ENCODE measurements at regions not wholly inside any gene's neighbourhood (a gene's known extent, or its start where the extent isn't known, plus 50 kb on each side); places are given as distances from the start of the nearest gene placed in this dataset.

GRCh38 chr9:81108821-81109220 is 580.5 kb downstream of the TLE1 start:
- DNase-seq (ENCODE audit: low read depth in 1 of 2, low spot score in 2 of 2) (no peak), FAIRE-seq (no peak)
- no peak overlapping the region for H4K91ac ChIP-seq (replicated peaks; ENCODE audit: insufficient read length, low read length)
- H3K4me3 ChIP-seq (ENCODE audit: extremely low read depth in 1 of 4, insufficient read depth in 2 of 4, low read depth in 3 of 4, low read length in 4 of 4) = no peak overlapping the region
- no peak overlapping the region for H4K5ac ChIP-seq (ENCODE audit: insufficient read length, low read depth, low read length)
- H3K36me3 ChIP-seq (ENCODE audit: control insufficient read depth in 2 of 4, insufficient read depth in 4 of 4, low read length in 3 of 4) = no peaks in the 10 kb centered on the region
- H3K9me3 ChIP-seq (ENCODE audit: insufficient read depth in 2 of 2, low read depth in 1 of 2, low read length in 1 of 2) = no peaks in the 10 kb centered on the region
- H2BK20ac ChIP-seq (ENCODE audit: low read length) = no peak overlapping the region
- no peak overlapping the region for H3K4me2 ChIP-seq (ENCODE audit: insufficient read depth in 1 of 2, low read depth in 2 of 2, low read length in 2 of 2)
- H2BK5ac ChIP-seq (ENCODE audit: low read depth, low read length) = no peak overlapping the region
- no peak overlapping the region for H3K56ac ChIP-seq (replicated peaks; ENCODE audit: insufficient read length, low read depth, low read length)
- H2BK120ac ChIP-seq (replicated peaks; ENCODE audit: low read depth, low read length) = no peak overlapping the region
- H2BK15ac ChIP-seq (ENCODE audit: low read length) = no peak overlapping the region
- H3K27ac ChIP-seq (ENCODE audit: low read depth, low read length) = no peak overlapping the region
- no peaks in the 10 kb centered on the region for H3K79me2 ChIP-seq (ENCODE audit: control insufficient read depth in 1 of 2, insufficient read depth in 2 of 2, low read length in 2 of 2)
- no peak overlapping the region for H3K18ac ChIP-seq (ENCODE audit: extremely low read depth, low read length)
- H3K9ac ChIP-seq (replicated peaks in 1 of 4; ENCODE audit: extremely low read depth in 1 of 4, low read depth in 3 of 4, low read length in 3 of 4) = no peak overlapping the region
- H3K23ac ChIP-seq (ENCODE audit: insufficient read length) = no peak overlapping the region
- 83% methylated on average over 1 of the region's 1 CpG; no CpG with 5 or more reads in 1 of the 2 experiments for WGBS, 2 experiments (ENCODE audit: extremely low coverage in 1 of 2, insufficient coverage in 1 of 2, insufficient read length in 1 of 2, insufficient replicate concordance in 2 of 2, low coverage in 1 of 2, low lambda C conversion rate in 2 of 2, missing lambda C conversion rate in 1 of 2)
- no peak overlapping the region for H2BK12ac ChIP-seq (ENCODE audit: low read depth, low read length)
- no peaks in the 10 kb centered on the region for H3K27me3 ChIP-seq (replicated peaks in 1 of 4; ENCODE audit: control insufficient read depth in 3 of 4, extremely low read depth in 1 of 4, insufficient read depth in 3 of 4, low read length in 3 of 4)
- no peak overlapping the region for H3K14ac ChIP-seq (ENCODE audit: insufficient read length)
- H3K79me1 ChIP-seq (ENCODE audit: low read depth, low read length) = no peaks in the 10 kb centered on the region
- CTCF ChIA-PET (ENCODE audit: partially characterized antibody) = interaction anchor here (1.2 kb wide), 1 partner anchor 9 kb away, joined by 5 read pairs; no protein-coding TSS in a partner anchor
- H3K23me2 ChIP-seq (ENCODE audit: low read depth, low read length) = no peaks in the 10 kb centered on the region
- H4K8ac ChIP-seq (ENCODE audit: extremely low read depth, insufficient read depth, low read length) = no peak overlapping the region
- no peaks in the 10 kb centered on the region for H4K20me1 ChIP-seq (replicated peaks in 1 of 2; ENCODE audit: control insufficient read depth in 1 of 2, insufficient read depth in 2 of 2, low read length in 2 of 2)
- POLR2A ChIA-PET (ENCODE audit: partially characterized antibody) = no interaction called here
- peaks cover 2 to 23% (median 18%) of the 10 kb centered on the region in 4 experiments; a peak in 4 of 7 replicates for H3K4me1 ChIP-seq (replicated peaks in 1 of 4; ENCODE audit: control insufficient read depth in 3 of 4, insufficient read depth in 4 of 4, low read length in 3 of 4)
- H2AFZ ChIP-seq (ENCODE audit: low read length) = 0 out of 2 replicates have a peak overlapping the region, but pooled peaks have one; percentile 59
- H3K4ac ChIP-seq (replicated peaks; ENCODE audit: insufficient read length, low read depth, low read length) = no peak overlapping the region
- no peak overlapping the region for H2AK5ac ChIP-seq (ENCODE audit: low read depth, low read length)
- TF ChIP-seq ATF3 (IDR thresholded peaks at IDR 0.05; ENCODE audit: insufficient read depth, low read depth, low read length) (no peak), POLR2AphosphoS5 (IDR thresholded peaks at IDR 0.05; ENCODE audit: low read depth, low read length) (no peak), GTF2F1 (IDR thresholded peaks at IDR 0.05; ENCODE audit: borderline replicate concordance, low read depth, low read length) (no peak), SIX5 (IDR thresholded peaks at IDR 0.05; ENCODE audit: low read depth, low read length) (no peak), ATF2 (IDR thresholded peaks at IDR 0.05; ENCODE audit: low read length) (no peak), CTBP2 (IDR thresholded peaks at IDR 0.05; ENCODE audit: borderline replicate concordance, insufficient read depth, insufficient read length, low read length) (no peak), POLR2A (IDR thresholded peaks at IDR 0.05; ENCODE audit: control extremely low read depth in 1 of 2, low read depth in 2 of 2, low read length in 2 of 2) (no peak), SIRT6 (IDR thresholded peaks at IDR 0.05; ENCODE audit: low read length) (no peak), PHF8 (conservative IDR thresholded peaks at IDR 0.05; ENCODE audit: low read depth, low read length) (no peak), TAF7 (optimal IDR thresholded peaks at IDR 0.05; ENCODE audit: borderline replicate concordance, low read depth, low read length) (no peak), MAX (IDR thresholded peaks at IDR 0.05) (no peak), HDAC2 (IDR thresholded peaks at IDR 0.05; ENCODE audit: borderline replicate concordance in 1 of 2, low read depth in 2 of 2, low read length in 2 of 2) (no peak)
